ENCODE measurements at regions not wholly inside any gene's neighbourhood (a gene's known extent, or its start where the extent isn't known, plus 50 kb on each side); places are given as distances from the start of the nearest gene placed in this dataset.

- H3K4me3 ChIP-seq: no peak overlapping the region
- ATAC-seq: no peak
- H3K27me3 ChIP-seq: no peaks in the 10 kb centered on the region
- no peaks in the 10 kb centered on the region for H3K9me3 ChIP-seq
- 13 to 27% methylated on average over 2 of the region's 2 CpGs for WGBS, 2 donors (ENCODE audit: low coverage in 1 of 2)
- H3K27ac ChIP-seq: no peak overlapping the region
- no peaks in the 10 kb centered on the region for H3K36me3 ChIP-seq
- no peaks in the 10 kb centered on the region for H3K4me1 ChIP-seq
- TF ChIP-seq CTCF (IDR thresholded peaks at IDR 0.05): no peak
- no peak for TF ChIP-seq POLR2A (IDR thresholded peaks at IDR 0.05)
- TF ChIP-seq POLR2AphosphoS5 (IDR thresholded peaks at IDR 0.05): no peak
- no peak for TF ChIP-seq EP300 (IDR thresholded peaks at IDR 0.05)
Observed at GRCh38 chr14:26088275-26088674, 509.6 kb downstream of the NOVA1 start.

- Histone ChIP-seq H3K9me3 (no peaks in the 10 kb centered on the region), H3K4me1 (no peaks in the 10 kb centered on the region), H3K4me3 (no peak overlapping the region), H3K27me3 (no peaks in the 10 kb centered on the region), H3K27ac (no peak overlapping the region), H3K36me3 (no peaks in the 10 kb centered on the region)
- no peak for ATAC-seq
- TF ChIP-seq POLR2A (IDR thresholded peaks at IDR 0.05) (no peak), POLR2AphosphoS5 (IDR thresholded peaks at IDR 0.05) (no peak), EP300 (IDR thresholded peaks at IDR 0.05) (no peak), CTCF (IDR thresholded peaks at IDR 0.05) (no peak)
- 78 to 85% methylated on average over 10 of the region's 10 CpGs for WGBS, 2 donors (ENCODE audit: low coverage in 1 of 2)
Observed at GRCh38 chr14:26081043-26081442, 516.8 kb downstream of the NOVA1 start.

GRCh38 chr14:26078561-26078960 lies 519.3 kb downstream of the NOVA1 start:
- ATAC-seq: no peak
- H3K9me3 ChIP-seq: no peaks in the 10 kb centered on the region
- no peaks in the 10 kb centered on the region for H3K4me1 ChIP-seq
- H3K36me3 ChIP-seq: no peaks in the 10 kb centered on the region
- H3K27me3 ChIP-seq: no peaks in the 10 kb centered on the region
- 14 to 21% methylated on average over 2 of the region's 2 CpGs for WGBS, 2 donors (ENCODE audit: low coverage in 1 of 2)
- no peak for TF ChIP-seq POLR2A (IDR thresholded peaks at IDR 0.05)
- TF ChIP-seq EP300 (IDR thresholded peaks at IDR 0.05): no peak
- no peak for TF ChIP-seq CTCF (IDR thresholded peaks at IDR 0.05)
- no peak for TF ChIP-seq POLR2AphosphoS5 (IDR thresholded peaks at IDR 0.05)
- no peak overlapping the region for H3K27ac ChIP-seq
- H3K4me3 ChIP-seq: no peak overlapping the region

GRCh38 chr14:26074892-26075291 lies 522.9 kb downstream of the NOVA1 start:
- no peak for TF ChIP-seq POLR2AphosphoS5 (IDR thresholded peaks at IDR 0.05)
- no peak for TF ChIP-seq EP300 (IDR thresholded peaks at IDR 0.05)
- TF ChIP-seq POLR2A (IDR thresholded peaks at IDR 0.05): no peak
- TF ChIP-seq CTCF (IDR thresholded peaks at IDR 0.05): no peak
- Histone ChIP-seq H3K36me3 (no peaks in the 10 kb centered on the region), H3K9me3 (no peaks in the 10 kb centered on the region), H3K27me3 (no peaks in the 10 kb centered on the region), H3K4me3 (no peak overlapping the region), H3K27ac (no peak overlapping the region), H3K4me1 (no peaks in the 10 kb centered on the region)
- no peak for ATAC-seq
- WGBS, 2 donors (ENCODE audit: low coverage in 1 of 2): 93 to 95% methylated on average over 2 of the region's 2 CpGs

- 67 to 82% methylated on average over 3 of the region's 3 CpGs for WGBS, 2 donors (ENCODE audit: low coverage in 1 of 2)
Observed at GRCh38 chr14:26070443-26070842, 527.4 kb downstream of the NOVA1 start.

More at GRCh38 chr14:26070443-26070842, 527.4 kb downstream of the NOVA1 start:
- TF ChIP-seq EP300 (IDR thresholded peaks at IDR 0.05) (no peak), CTCF (IDR thresholded peaks at IDR 0.05) (no peak), POLR2A (IDR thresholded peaks at IDR 0.05) (no peak), POLR2AphosphoS5 (IDR thresholded peaks at IDR 0.05) (no peak)
- H3K36me3 ChIP-seq: no peaks in the 10 kb centered on the region
- no peak overlapping the region for H3K4me3 ChIP-seq
- no peak overlapping the region for H3K27ac ChIP-seq
- H3K4me1 ChIP-seq: no peaks in the 10 kb centered on the region
- no peaks in the 10 kb centered on the region for H3K27me3 ChIP-seq
- H3K9me3 ChIP-seq: no peaks in the 10 kb centered on the region
- no peak for ATAC-seq

Data from gastroesophageal sphincter (tissue), 4 donors.